ENCODE measurements at regions not wholly inside any gene's neighbourhood (a gene's known extent, or its start where the extent isn't known, plus 50 kb on each side); places are given as distances from the start of the nearest gene placed in this dataset.
"Not testable (repeated sequence)": the region's sequence is repeated elsewhere in the genome, so short reads cannot be mapped to it uniquely, and the experiment has no call there.

- DNase-seq: not testable (repeated sequence)
Observed at GRCh38 chr1:157317229-157317628, 179.0 kb upstream of the ETV3 start.

- no peak for DNase-seq
Observed at GRCh38 chr1:157315544-157315943, 177.3 kb upstream of the ETV3 start.

GRCh38 chr1:157314408-157314807, 176.2 kb upstream of the ETV3 start:
- DNase-seq: no peak

GRCh38 chr1:157313240-157313807, 175.1 kb upstream of the ETV3 start:
- no peak for DNase-seq

GRCh38 chr1:157312082-157312812, 174.1 kb upstream of the ETV3 start:
- no peak for DNase-seq

- no peak for DNase-seq
Observed at GRCh38 chr1:157311730-157312081, 173.5 kb upstream of the ETV3 start.

- not testable (repeated sequence) for DNase-seq
Observed at GRCh38 chr1:157310805-157311729, 172.9 kb upstream of the ETV3 start.

GRCh38 chr1:157310401-157310800, 172.2 kb upstream of the ETV3 start:
- DNase-seq: no peak

- DNase-seq: no peak
Observed at GRCh38 chr1:157307491-157307890, 169.3 kb upstream of the ETV3 start.

- DNase-seq: no peak
Observed at GRCh38 chr1:157306896-157307295, 168.7 kb upstream of the ETV3 start.

GRCh38 chr1:157304271-157304670, 166.1 kb upstream of the ETV3 start:
- no peak for DNase-seq

- no peak for DNase-seq
Observed at GRCh38 chr1:157302724-157303123, 164.5 kb upstream of the ETV3 start.

- DNase-seq: no peak
Observed at GRCh38 chr1:157302199-157302497, 164.0 kb upstream of the ETV3 start.

- no peak for DNase-seq
Observed at GRCh38 chr1:157301477-157302198, 163.4 kb upstream of the ETV3 start.

- DNase-seq: not testable (repeated sequence)
Observed at GRCh38 chr1:157294387-157295145, 156.4 kb upstream of the ETV3 start.

- no peak for DNase-seq
Observed at GRCh38 chr1:157292809-157293564, 154.8 kb upstream of the ETV3 start.

GRCh38 chr1:157292302-157292701, 154.1 kb upstream of the ETV3 start:
- DNase-seq: no peak

GRCh38 chr1:157291083-157291482, 152.9 kb upstream of the ETV3 start:
- DNase-seq: no peak

- DNase-seq: no peak
Observed at GRCh38 chr1:157289424-157290105, 151.4 kb upstream of the ETV3 start.

GRCh38 chr1:157288996-157289395, 150.8 kb upstream of the ETV3 start:
- no peak for DNase-seq

GRCh38 chr1:157288492-157288891, 150.3 kb upstream of the ETV3 start:
- DNase-seq: no peak

Measured in SW 1271 (cell line).